Neural progenitor cell (in vitro differentiated cells): ENCODE measurements at regions not wholly inside any gene's neighbourhood (a gene's known extent, or its start where the extent isn't known, plus 50 kb on each side); places are given as distances from the start of the nearest gene placed in this dataset.

Experiments
- CTCF ChIP-seq: fragments of 200-600 bp; sonication (generic); IDR thresholded peaks from 2 replicates; pipeline ENCODE4 v1.5.1; 2017; ENCODE audit warnings: antibody characterized with exemption, mild to moderate bottlenecking
- EZH2 ChIP-seq: fragments of 200-600 bp; sonication (generic); IDR thresholded peaks from 2 replicates; pipeline ENCODE4 v1.6.1; 2017; ENCODE audit warnings: antibody characterized with exemption, mild to moderate bottlenecking, moderate library complexity
- EZH2phosphoT487 ChIP-seq: fragments of 200-600 bp; sonication (generic); IDR thresholded peaks from 2 replicates; pipeline ENCODE4 v1.6.1; 2017; ENCODE audit warnings: antibody characterized with exemption

DNA sequence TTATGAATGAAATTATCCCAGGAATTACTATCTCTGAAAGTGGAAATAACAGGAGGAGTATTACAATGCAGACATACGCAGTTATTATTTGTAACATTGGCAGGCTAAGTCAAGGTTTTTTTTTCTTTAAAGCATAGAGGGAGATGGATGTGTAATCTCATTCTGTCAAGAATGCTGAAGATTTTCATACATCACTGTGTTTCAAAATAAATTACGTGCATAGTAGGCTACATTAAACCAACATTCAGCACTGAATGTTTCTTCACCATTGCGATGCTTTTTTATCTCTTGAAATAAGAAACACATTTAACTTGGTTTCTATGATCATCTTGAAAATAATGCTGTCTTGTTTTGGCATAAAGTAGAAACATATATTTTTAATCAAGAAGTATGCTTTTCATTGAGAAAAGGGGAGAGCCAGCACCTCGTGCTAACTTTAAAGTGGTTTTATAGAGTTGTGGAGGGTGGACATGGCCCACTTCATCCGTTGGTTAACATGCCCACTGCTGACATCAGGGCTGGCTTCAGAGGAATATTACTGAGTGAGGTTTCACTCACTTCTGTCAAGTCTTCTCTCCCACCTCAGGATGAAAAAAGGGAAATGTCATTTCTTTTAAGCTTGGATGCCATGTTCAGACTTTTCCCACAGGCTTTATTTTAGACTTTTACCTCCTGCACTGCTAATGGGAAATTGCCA is 203.6 kb upstream of the MEF2C start:
- TF ChIP-seq EZH2 (no peak), CTCF (no peak), EZH2phosphoT487 (no peak)
